NCI-H524 treated with DMSO at 0.1 percent for 48 hours (cell line): ENCODE measurements at regions not wholly inside any gene's neighbourhood (a gene's known extent, or its start where the extent isn't known, plus 50 kb on each side); places are given as distances from the start of the nearest gene placed in this dataset.

ENCODE experiments used
- DNase-seq: peaks from one replicate; lab custom pipeline; 2025; lab: John Stamatoyannopoulos, UW

- no peak for DNase-seq
Measured at GRCh38 chr13:47337781-47338507, 441.1 kb upstream of the HTR2A start.

- no peak for DNase-seq
Measured at GRCh38 chr13:47334173-47334572, 437.3 kb upstream of the HTR2A start.

GRCh38 chr13:47332149-47332548 lies 435.3 kb upstream of the HTR2A start:
- DNase-seq, result no peak

- no peak for DNase-seq
Measured at GRCh38 chr13:47330031-47330430, 433.2 kb upstream of the HTR2A start.

- DNase-seq, result no peak
Measured at GRCh38 chr13:47327861-47328260, 431.0 kb upstream of the HTR2A start.

GRCh38 chr13:47326061-47326460 lies 429.2 kb upstream of the HTR2A start:
- no peak for DNase-seq

GRCh38 chr13:47317356-47317755 lies 420.5 kb upstream of the HTR2A start:
- DNase-seq, result no peak

GRCh38 chr13:47310401-47310800 lies 413.5 kb upstream of the HTR2A start:
- DNase-seq, result no peak

- DNase-seq, result no peak
Measured at GRCh38 chr13:47306991-47307390, 410.1 kb upstream of the HTR2A start.

- DNase-seq, result no peak
Measured at GRCh38 chr13:47303626-47304025, 406.8 kb upstream of the HTR2A start.

GRCh38 chr13:47299304-47299703 lies 402.5 kb upstream of the HTR2A start:
- DNase-seq, result no peak

GRCh38 chr13:47298506-47298905 lies 401.7 kb upstream of the HTR2A start:
- DNase-seq, result no peak

- DNase-seq, result no peak
Measured at GRCh38 chr13:47294691-47295090, 397.8 kb upstream of the HTR2A start.

- no peak for DNase-seq
Measured at GRCh38 chr13:47291107-47291656, 394.3 kb upstream of the HTR2A start.

- no peak for DNase-seq
Measured at GRCh38 chr13:47289567-47289966, 392.7 kb upstream of the HTR2A start.

- DNase-seq, result no peak
Measured at GRCh38 chr13:47288546-47288945, 391.7 kb upstream of the HTR2A start.

GRCh38 chr13:47287291-47287751 lies 390.5 kb upstream of the HTR2A start:
- DNase-seq, result no peak

GRCh38 chr13:47281991-47282390 lies 385.1 kb upstream of the HTR2A start:
- no peak for DNase-seq

- DNase-seq, result no peak
Measured at GRCh38 chr13:47279920-47280319, 383.1 kb upstream of the HTR2A start.

- DNase-seq, result no peak
Measured at GRCh38 chr13:47277774-47278173, 380.9 kb upstream of the HTR2A start.

GRCh38 chr13:47268270-47268669 lies 371.4 kb upstream of the HTR2A start:
- no peak for DNase-seq

GRCh38 chr13:47258384-47258783 lies 361.5 kb upstream of the HTR2A start:
- DNase-seq, result no peak

GRCh38 chr13:47256618-47257017 lies 359.8 kb upstream of the HTR2A start:
- DNase-seq, result no peak

GRCh38 chr13:47252627-47253026 lies 355.8 kb upstream of the HTR2A start:
- no peak for DNase-seq
